Keratinocyte (primary cell): ENCODE measurements at regions not wholly inside any gene's neighbourhood (a gene's known extent, or its start where the extent isn't known, plus 50 kb on each side); places are given as distances from the start of the nearest gene placed in this dataset.

Source experiments
- DNase-seq: peaks from one replicate; pipeline ENCODE4 v3.0.0-alpha.2; 2011; ENCODE audit warnings: low read depth, missing footprints, low spot score
- FAIRE-seq: peaks from 2 replicates; lab custom pipeline; 2011; peaks lifted over from hg19 to GRCh38; lab: Jason Lieb, UNC
- H2AFZ ChIP-seq: 2 replicates; pipeline ENCODE4 v1.6.0; 2012; ENCODE audit warnings: low read length, control low read depth, inconsistent platforms; ENCODE audit not compliant: control insufficient read depth
- H3K27ac ChIP-seq: 2 replicates; pipeline ENCODE4 v1.5.1; 2011; ENCODE audit warnings: low read length; ENCODE audit not compliant: control insufficient read depth, insufficient read depth
- H3K27me3 ChIP-seq: 3 replicates; pipeline ENCODE4 v1.6.0; 2011; ENCODE audit warnings: low read length; ENCODE audit not compliant: control insufficient read depth, insufficient read depth; ENCODE audit errors: extremely low read depth
- H3K36me3 ChIP-seq, 2 experiments: 2 replicates in 1 of 2; 3 replicates in 1 of 2; pipeline ENCODE4 v1.5.1; 2011; ENCODE audit warnings: low read length in 2 of 2, mild to moderate bottlenecking in 1 of 2; ENCODE audit not compliant: control insufficient read depth in 2 of 2, insufficient read depth in 2 of 2; ENCODE audit errors: extremely low read depth in 1 of 2
- H3K4me1 ChIP-seq: 3 replicates; pipeline ENCODE4 v1.5.1; 2011; ENCODE audit warnings: low read length; ENCODE audit not compliant: control insufficient read depth, insufficient read depth; ENCODE audit errors: extremely low read depth
- H3K4me2 ChIP-seq: 3 replicates; pipeline ENCODE4 v1.6.0; 2011; ENCODE audit warnings: low read depth, low read length; ENCODE audit not compliant: control insufficient read depth, insufficient read depth; ENCODE audit errors: extremely low read depth
- H3K4me3 ChIP-seq, 3 experiments: fragments of 200-600 bp in 1 of 3; sonication (generic) in 1 of 3; 2 replicates in 2 of 3; 3 replicates in 1 of 3; pipeline ENCODE4 v1.5.1; 2011 to 2016; ENCODE audit warnings: low read length in 3 of 3, mild to moderate bottlenecking in 3 of 3, control low read depth in 2 of 3, inconsistent platforms in 1 of 3, low read depth in 1 of 3, mixed read lengths in 1 of 3, mixed run types in 1 of 3, moderate library complexity in 1 of 3; ENCODE audit not compliant: control insufficient read depth in 2 of 3, insufficient read depth in 2 of 3; ENCODE audit errors: extremely low read depth in 1 of 3
- H3K79me2 ChIP-seq: 2 replicates; pipeline ENCODE4 v1.6.0; 2012; ENCODE audit warnings: low read length; ENCODE audit not compliant: control insufficient read depth, insufficient read depth
- H3K9ac ChIP-seq: 3 replicates; pipeline ENCODE4 v1.6.0; 2011; ENCODE audit warnings: low read length; ENCODE audit not compliant: control insufficient read depth, insufficient read depth; ENCODE audit errors: extremely low read depth
- H3K9me1 ChIP-seq: 3 replicates; pipeline ENCODE4 v1.6.0; 2011; ENCODE audit warnings: low read length; ENCODE audit not compliant: control insufficient read depth, insufficient read depth; ENCODE audit errors: extremely low read depth
- H3K9me3 ChIP-seq: 2 replicates; pipeline ENCODE4 v1.5.1; 2012; ENCODE audit warnings: low read depth, low read length; ENCODE audit not compliant: control insufficient read depth
- H4K20me1 ChIP-seq: 3 replicates; pipeline ENCODE4 v1.6.0; 2011; ENCODE audit warnings: low read length; ENCODE audit not compliant: control insufficient read depth, insufficient read depth; ENCODE audit errors: extremely low read depth
- CTCF ChIP-seq, 3 experiments: IDR thresholded peaks in 1 of 3; conservative IDR thresholded peaks in 1 of 3; optimal IDR thresholded peaks in 1 of 3; 2 replicates in 2 of 3; 3 replicates in 1 of 3; pipeline versions ENCODE3 to v1.5.1; 2011; ENCODE audit warnings: low read length in 3 of 3, mild to moderate bottlenecking in 3 of 3, moderate library complexity in 2 of 3, control low read depth in 1 of 3, inconsistent platforms in 1 of 3; ENCODE audit not compliant: insufficient read depth in 2 of 3; ENCODE audit errors: extremely low read depth in 1 of 3
- EZH2 ChIP-seq: IDR thresholded peaks from one replicate; pipeline ENCODE4 v1.6.1; 2012; ENCODE audit warnings: inconsistent platforms, mild to moderate bottlenecking, low read length, moderate library complexity
- dilution Hi-C: fragments of 300-500 bp; cut with MboI; formaldehyde crosslinking; loops from one replicate; pipeline ENCODE4 v1.7.0; 2020; ENCODE audit warnings: low sequenced_read_pairs; ENCODE audit not compliant: extremely low pct_ligation_motif_present

- no peak overlapping the region for H2AFZ ChIP-seq
- no peak for TF ChIP-seq EZH2
- TF ChIP-seq CTCF (optimal IDR thresholded peaks at IDR 0.05 in 1 of 3, IDR thresholded peaks at IDR 0.05 in 1 of 3, conservative IDR thresholded peaks at IDR 0.05 in 1 of 3; ENCODE audit: extremely low read depth in 1 of 3, insufficient read depth in 2 of 3, low read length in 3 of 3) = no peak
- no peak for DNase-seq
- H3K36me3 ChIP-seq = no peaks in the 10 kb centered on the region
- no peaks in the 10 kb centered on the region for H3K9me3 ChIP-seq
- no peaks in the 10 kb centered on the region for H3K79me2 ChIP-seq
- H3K27ac ChIP-seq = no peak overlapping the region
- H3K9ac ChIP-seq = no peak overlapping the region
- H3K4me1 ChIP-seq = no peaks in the 10 kb centered on the region
- H3K4me3 ChIP-seq = no peak overlapping the region
- H3K27me3 ChIP-seq = no peaks in the 10 kb centered on the region
- H4K20me1 ChIP-seq = no peaks in the 10 kb centered on the region
- no peaks in the 10 kb centered on the region for H3K9me1 ChIP-seq
- dilution Hi-C loops = no loop called here
- no peak for FAIRE-seq
- H3K4me2 ChIP-seq = no peak overlapping the region
These were observed 292.4 kb upstream of the ADAMTS16 start for GRCh38 chr5:4847766-4848165.

- Histone ChIP-seq H3K4me1 (no peaks in the 10 kb centered on the region), H3K36me3 (no peaks in the 10 kb centered on the region), H3K9me3 (no peaks in the 10 kb centered on the region), H2AFZ (no peak overlapping the region), H3K4me2 (no peak overlapping the region), H3K9me1 (no peaks in the 10 kb centered on the region), H3K9ac (no peak overlapping the region), H3K79me2 (no peaks in the 10 kb centered on the region), H3K27ac (no peak overlapping the region), H3K4me3 (no peak overlapping the region), H3K27me3 (no peaks in the 10 kb centered on the region), H4K20me1 (no peaks in the 10 kb centered on the region)
- DNase-seq (no peak), FAIRE-seq (no peak)
- dilution Hi-C loops = no loop called here
- TF ChIP-seq CTCF (optimal IDR thresholded peaks at IDR 0.05 in 1 of 3, IDR thresholded peaks at IDR 0.05 in 1 of 3, conservative IDR thresholded peaks at IDR 0.05 in 1 of 3; ENCODE audit: extremely low read depth in 1 of 3, insufficient read depth in 2 of 3, low read length in 3 of 3) (no peak), EZH2 (no peak)
These were observed 285.1 kb upstream of the ADAMTS16 start for GRCh38 chr5:4855036-4855435.
